Neural progenitor cell (in vitro differentiated cells): ENCODE measurements at regions not wholly inside any gene's neighbourhood (a gene's known extent, or its start where the extent isn't known, plus 50 kb on each side); places are given as distances from the start of the nearest gene placed in this dataset.

Experiments
- CTCF ChIP-seq: fragments of 200-600 bp; sonication (generic); IDR thresholded peaks from 2 replicates; pipeline ENCODE4 v1.5.1; 2017; ENCODE audit warnings: antibody characterized with exemption, mild to moderate bottlenecking
- EZH2 ChIP-seq: fragments of 200-600 bp; sonication (generic); IDR thresholded peaks from 2 replicates; pipeline ENCODE4 v1.6.1; 2017; ENCODE audit warnings: antibody characterized with exemption, mild to moderate bottlenecking, moderate library complexity
- EZH2phosphoT487 ChIP-seq: fragments of 200-600 bp; sonication (generic); IDR thresholded peaks from 2 replicates; pipeline ENCODE4 v1.6.1; 2017; ENCODE audit warnings: antibody characterized with exemption

- TF ChIP-seq CTCF = no peak
- TF ChIP-seq EZH2phosphoT487 = no peak
- no peak for TF ChIP-seq EZH2
Measured at GRCh38 chr9:91073049-91073810, 271.6 kb downstream of the SYK start.
